ENCODE measurements at regions not wholly inside any gene's neighbourhood (a gene's known extent, or its start where the extent isn't known, plus 50 kb on each side); places are given as distances from the start of the nearest gene placed in this dataset.

DNA sequence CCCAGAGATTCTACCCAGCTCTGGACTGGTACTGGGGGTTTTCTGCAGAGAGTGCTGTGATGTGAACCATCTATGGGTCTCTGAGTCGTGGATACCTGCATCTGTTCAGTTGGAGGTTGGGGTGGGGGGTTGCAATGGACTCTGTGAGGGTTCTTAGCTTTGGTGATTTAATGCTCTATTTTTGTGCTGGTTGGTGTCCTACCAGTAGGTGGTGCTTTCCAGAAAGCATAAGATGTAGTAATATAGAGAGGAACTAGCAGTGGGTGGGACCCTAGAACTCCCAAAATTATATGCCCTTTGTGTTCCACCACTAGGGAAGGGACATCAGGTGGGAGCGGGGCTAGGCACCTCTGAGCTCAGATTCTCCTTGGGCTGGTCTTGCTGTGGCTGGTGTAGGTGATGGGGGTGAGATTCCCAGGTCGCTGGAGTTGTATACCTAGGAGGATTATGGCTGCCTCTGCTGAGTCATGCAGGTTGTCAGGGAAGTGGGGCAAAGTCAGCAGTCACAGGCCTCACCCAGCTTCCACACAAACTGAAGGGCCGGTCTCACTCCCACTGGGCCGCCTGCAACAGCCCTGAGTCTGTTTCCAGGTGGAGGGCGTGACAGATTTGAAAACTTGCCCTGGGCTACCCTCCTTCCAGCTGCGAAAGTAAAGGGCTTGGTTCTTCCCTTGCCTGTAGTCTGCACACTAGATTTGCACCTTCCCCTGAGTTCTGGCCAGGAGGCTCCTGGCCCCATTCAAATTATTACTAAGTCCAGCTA, 573.0 kb upstream of the SLITRK1 start:
- TF ChIP-seq POLR2A (IDR thresholded peaks at IDR 0.05) (no peak), CTCF (IDR thresholded peaks at IDR 0.05) (no peak), POLR2AphosphoS5 (IDR thresholded peaks at IDR 0.05) (no peak)

Data from breast epithelium (tissue), 3 donors.